ENCODE measurements at regions not wholly inside any gene's neighbourhood (a gene's known extent, or its start where the extent isn't known, plus 50 kb on each side); places are given as distances from the start of the nearest gene placed in this dataset.
A peak's percentile ranks its signal among the peaks of the same experiment; 100 is the strongest.

DNA sequence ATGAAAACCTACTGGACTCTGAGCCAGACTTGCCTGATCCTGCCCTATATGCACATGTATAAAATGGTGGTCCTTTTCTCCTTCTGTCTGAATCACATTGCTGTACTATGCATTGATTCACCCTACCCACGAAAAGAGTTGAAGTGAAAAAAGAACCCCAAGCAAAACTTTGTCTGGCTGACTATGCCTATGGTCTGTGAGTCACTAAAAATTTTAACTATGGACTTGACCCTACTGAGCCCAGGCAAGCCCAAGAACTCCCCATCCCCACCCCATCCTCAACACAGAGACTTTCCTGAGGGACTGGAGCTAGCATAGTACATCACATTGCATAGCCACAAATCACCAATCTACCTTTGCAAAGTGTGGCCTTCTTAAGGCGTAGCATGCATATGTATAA, 116.6 kb upstream of the TENM3 start:
- DNase-seq (ENCODE audit: low read depth in 4 of 4, low spot score in 2 of 4), result no peak

DNA sequence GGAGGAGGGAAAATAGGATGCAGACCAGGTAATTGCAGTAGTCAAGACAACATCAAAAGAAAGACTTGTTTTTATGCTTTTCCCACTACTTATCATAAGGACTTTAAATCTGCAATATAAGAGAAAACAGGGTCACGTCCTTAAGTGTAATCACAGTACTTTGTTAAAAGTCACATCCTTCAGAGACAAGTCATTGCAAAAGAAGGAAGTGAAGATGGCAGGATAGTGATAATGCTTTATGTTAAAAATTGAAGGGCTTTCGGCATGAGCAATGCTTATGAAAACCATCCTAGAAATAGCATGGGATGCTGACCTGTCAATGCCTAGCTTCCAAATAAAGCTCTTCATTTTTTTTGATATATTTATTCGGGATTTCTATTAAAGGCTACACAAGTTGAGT, 110.2 kb upstream of the TENM3 start:
- no peak for DNase-seq (ENCODE audit: low read depth in 4 of 4, low spot score in 2 of 4)

GRCh38 chr4:182134261-182134660, 108.9 kb upstream of the TENM3 start:
- DNase-seq (ENCODE audit: low read depth in 4 of 4, low spot score in 2 of 4), result no peak

DNA sequence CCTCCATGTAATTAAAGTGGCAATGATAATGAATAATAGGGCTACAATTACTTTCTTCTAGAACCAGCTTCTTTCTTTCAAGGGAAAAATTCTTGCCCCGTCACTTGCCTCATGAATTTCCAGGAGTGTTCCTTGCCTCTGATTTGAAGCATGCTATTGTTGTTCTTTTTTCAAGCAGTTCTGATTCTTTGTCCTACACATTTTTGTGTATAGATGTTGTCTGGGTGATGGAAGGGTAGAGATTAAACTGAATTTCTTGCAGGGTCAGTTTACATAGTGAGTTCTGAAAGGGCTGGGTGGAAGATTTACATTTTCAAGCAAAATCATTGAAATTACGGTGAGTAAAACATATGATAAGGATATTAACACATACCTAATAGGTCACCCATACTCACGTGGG, 107.0 kb upstream of the TENM3 start:
- no peak for DNase-seq (ENCODE audit: low read depth in 4 of 4, low spot score in 2 of 4)

DNA sequence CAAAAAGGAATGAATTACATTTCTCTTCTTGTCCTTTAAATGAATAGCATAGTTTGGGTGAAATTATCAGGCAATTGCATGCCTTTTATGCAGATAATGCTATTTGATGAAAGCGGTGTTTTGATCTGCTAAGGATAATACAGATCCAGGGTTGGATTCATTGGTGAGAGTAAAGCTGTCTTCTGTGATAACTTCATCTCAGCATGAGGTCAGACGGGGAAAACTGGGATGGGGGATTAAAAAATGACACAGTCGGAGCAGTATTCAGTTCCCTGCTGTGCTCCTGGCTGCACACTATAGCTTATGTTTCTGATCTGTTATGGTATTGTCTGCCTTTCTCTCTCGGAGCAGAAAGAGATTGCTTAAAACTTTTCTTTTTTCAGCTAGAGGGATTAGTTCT, 105.9 kb upstream of the TENM3 start:
- no peak for DNase-seq (ENCODE audit: low read depth in 4 of 4, low spot score in 2 of 4)

DNA sequence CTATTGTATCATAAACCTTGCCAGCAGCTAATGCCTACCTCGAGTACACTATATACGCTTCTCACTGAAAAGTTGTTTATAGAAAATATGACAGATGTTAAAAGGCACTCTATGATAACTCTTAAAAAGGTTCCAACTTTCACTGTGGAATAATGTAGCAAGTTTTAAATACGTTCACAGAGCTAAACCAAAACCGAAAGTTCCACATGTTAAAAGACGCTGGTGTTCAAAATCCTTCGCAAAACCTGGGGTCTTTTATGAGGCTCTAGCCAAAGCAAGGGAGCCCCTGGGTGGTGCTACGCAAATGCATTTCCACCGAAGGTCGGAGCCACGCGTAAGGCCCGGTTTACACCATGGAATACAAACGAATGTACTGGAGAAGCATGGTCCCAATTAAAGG, 103.7 kb upstream of the TENM3 start:
- DNase-seq (ENCODE audit: low read depth in 4 of 4, low spot score in 2 of 4), result no peak

GRCh38 chr4:182140547-182140946, 102.7 kb upstream of the TENM3 start:
- DNase-seq (ENCODE audit: low read depth in 4 of 4, low spot score in 2 of 4), result no peak

DNA sequence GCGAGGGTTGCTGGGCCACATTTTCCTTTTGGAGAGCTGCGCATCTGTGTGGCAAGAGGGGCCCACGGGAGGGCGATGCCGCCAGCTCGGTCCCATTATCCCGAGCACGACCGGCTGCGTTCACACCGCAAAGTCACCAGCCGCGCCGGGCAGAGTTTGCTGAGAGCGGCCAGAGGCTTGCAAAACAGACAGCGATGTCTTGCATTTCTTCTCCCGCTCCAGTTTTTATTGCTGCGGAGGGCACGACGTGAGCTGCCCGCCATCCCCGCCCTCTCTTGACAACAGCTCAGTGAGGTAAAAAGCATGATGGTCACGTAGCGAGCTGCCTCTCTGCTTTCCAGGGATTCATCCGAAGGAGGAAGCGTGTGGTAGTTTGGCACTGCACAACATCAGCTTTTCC, 102.1 kb upstream of the TENM3 start:
- DNase-seq (ENCODE audit: low read depth in 4 of 4, low spot score in 2 of 4), result peak in 1 of 4 donors; percentile 24

DNA sequence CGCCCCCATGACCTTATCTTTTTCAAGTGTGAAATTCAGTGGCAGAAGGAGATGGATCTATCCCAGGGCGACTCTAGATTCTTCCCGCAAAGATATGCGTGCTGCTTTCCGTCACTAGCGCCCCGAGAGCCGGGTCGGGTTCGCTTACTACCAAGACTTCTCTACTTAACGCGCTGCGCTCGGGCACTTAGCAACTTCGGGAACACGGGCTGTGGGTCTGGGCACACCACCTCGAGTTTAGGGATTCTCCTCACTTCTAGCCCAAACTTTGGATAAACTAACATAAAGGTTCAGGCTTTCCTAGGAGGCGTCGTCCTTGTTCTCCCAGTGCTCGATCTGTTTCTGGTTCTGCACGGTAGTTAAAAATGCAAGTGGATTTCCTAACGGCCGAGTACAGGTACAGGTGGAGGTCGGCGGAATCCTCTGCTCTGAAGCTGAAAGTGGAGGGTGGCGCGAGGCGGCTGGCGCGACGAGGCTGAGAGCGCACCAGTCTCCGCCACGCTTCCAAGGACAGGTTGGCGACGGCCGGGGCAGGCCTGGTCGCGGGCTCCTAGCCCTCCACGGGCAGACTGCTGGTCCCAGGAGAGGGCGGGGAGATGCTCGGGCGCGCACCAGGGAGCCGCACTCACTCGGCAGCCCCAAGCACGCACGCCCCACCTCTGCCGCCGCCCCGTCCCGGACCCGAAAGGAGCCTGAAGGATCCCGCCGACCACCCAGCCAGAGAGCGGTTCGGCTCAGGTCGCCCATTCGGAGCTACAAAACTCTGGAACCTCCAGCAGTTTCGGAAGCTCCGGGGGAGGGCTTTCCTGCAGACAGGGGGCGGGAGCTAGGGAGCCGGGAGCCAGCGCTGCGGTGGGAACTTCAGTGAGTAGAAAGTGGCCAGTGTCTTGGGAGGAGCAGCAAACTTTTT, 100.8 kb upstream of the TENM3 start:
- peak in 1 of 4 donors; percentile 41 for DNase-seq (ENCODE audit: low read depth in 4 of 4, low spot score in 2 of 4)

DNA sequence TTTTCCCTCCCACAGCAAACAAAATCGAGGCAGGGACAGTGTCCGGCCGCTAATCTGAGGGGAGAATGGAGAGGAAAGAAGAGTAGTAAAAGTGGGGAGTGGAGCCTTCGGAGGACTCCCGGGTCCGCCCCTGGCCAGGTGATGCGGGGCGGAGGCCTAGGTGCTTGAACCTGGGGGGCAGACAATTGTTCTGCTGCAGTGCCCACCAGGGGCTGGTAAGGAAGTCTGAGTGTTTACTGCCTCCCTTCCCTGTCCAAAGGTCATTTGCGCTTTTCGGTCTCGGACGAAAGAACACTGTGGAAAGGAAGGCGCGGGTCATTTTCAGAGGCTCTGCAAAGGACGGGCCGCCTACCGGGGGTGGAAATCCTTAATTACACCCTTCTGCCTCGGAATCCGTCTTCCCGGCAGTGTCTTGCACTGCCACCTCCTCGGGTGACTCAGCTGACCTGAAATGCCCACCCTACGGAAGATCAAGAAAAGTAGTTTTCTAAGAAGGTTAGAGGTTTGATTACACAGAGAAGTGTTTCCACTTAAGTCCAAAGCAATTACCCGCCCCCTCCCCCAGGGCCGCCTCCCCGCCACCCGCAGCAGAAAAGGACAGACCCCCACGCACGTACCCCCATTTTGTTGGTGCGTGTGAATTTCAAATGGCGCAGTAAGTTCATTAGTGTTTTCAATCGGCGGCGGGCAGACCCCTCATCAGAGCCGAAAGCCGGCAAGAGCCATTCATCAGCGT, 99.9 kb upstream of the TENM3 start:
- DNase-seq (ENCODE audit: low read depth in 4 of 4, low spot score in 2 of 4), result peak in 1 of 4 donors; percentile 37

DNA sequence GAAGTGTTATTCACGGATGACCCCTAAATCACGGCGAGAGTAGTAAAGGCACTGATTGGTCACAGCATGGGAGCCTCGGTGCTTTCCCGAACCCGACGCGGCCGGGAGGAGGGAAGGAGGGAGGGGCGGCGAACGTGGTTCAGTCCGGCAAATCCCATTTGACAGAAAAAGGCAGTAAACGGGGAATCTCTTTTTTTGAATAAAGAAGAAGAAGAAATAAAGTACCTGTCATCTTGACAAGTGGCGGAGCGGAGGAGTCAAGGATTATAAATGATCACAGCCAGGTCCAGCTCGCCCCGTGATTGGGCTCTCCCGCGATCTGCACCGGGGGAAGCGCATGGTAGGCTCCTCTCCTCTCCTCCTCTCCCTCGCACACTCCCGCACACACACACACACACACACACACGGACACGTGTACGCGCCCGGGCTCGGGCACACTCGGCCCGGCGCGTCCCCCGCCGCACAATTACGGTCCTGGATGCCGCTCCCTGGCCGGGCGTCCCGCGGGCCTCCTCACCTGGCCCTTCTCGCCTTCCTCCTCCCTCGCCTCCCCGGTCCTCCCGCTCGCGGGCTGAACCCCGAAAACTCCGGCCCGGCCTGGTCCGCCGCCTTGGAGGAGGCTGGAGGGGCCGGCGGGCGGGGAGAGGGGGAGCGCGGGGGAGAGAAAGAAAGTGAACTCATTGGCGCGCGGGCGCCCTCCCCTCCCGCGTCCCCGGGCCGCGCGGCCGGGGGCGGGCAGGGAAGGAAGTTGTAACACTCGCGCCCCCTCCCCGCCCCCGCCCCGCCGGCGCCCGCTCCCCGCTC, 99.2 kb upstream of the TENM3 start:
- peak in 3 of 4 donors; percentile 56 to 71 (median 67) for DNase-seq (ENCODE audit: low read depth in 4 of 4, low spot score in 2 of 4)

DNA sequence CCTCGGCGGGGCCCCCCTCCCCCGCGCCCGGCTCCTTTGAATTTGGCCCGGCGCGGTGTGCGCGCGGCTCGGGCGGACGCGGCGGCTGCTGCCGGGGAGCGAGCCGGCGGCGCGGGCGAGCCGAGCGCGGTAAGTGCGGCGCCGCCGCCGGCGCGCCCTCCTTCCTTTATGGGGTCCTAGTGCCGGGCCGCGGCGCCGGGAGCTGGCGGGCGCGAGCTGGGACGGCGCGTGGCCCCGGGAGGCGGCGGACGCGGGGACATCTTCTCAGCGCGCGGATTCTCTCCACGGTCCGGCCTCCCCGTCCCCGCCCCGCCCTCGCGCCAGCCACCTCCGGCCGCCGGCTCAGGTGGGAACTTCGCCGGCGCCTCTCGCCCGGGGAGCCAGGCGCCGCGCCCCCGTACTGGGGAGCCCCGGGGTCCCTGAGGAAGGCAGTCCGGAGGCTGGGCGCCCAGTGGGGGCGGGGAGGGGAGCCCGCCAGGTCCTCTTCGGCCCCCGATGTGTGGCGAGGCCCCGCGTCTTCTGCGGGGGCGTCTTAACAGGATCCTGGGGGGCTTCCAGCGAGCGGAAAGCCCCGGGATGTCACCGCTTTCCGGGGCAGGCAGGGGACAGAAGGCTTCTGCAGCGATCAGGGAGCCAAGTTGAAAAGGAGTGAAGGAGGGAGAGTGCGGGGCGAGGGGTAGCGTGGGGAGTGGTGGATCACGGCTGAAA, 98.4 kb upstream of the TENM3 start:
- no peak for DNase-seq (ENCODE audit: low read depth in 4 of 4, low spot score in 2 of 4)

GRCh38 chr4:182145334-182145905, 97.8 kb upstream of the TENM3 start:
- DNase-seq (ENCODE audit: low read depth in 4 of 4, low spot score in 2 of 4), result peak in 3 of 4 donors; percentile 31 to 48 (median 45)

DNA sequence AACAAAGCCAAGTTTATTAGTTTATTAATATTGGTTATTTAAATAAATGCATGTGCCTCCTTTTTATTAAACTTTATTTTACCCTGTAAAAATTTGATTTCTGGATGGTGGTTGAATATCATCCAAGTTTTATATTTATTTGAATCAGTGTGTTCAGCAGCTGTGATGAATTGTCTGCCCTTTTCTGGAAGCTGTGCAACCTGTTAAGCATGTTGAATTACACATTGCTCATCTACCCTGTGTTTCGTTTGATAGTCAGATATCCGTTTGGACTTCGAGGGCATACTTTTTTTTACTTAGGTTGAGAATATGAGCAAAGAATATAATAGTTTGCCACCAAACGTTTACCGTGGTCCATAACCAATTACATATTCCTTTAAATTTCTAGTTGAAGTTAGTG, 95.8 kb upstream of the TENM3 start:
- no peak for DNase-seq (ENCODE audit: low read depth in 4 of 4, low spot score in 2 of 4)

DNA sequence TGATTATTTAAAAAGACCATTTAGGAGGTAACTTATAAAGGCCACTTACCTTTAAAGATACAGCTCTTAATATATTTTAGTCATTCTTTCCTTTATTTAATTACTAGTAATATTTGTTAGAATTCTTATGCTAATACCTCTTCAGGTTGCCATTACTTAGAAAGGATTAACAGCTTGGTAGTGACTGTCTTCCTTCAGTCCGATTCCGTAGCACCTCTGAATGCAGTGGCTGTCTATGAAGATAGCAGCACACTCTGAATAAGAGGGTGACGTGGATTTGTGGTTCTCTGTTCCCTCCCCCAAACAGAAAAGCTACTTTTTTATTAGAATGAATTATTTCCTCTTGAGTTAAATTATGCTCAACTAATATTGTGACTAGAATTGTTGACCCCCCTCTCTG, 92.6 kb upstream of the TENM3 start:
- DNase-seq (ENCODE audit: low read depth in 4 of 4, low spot score in 2 of 4), result no peak

DNA sequence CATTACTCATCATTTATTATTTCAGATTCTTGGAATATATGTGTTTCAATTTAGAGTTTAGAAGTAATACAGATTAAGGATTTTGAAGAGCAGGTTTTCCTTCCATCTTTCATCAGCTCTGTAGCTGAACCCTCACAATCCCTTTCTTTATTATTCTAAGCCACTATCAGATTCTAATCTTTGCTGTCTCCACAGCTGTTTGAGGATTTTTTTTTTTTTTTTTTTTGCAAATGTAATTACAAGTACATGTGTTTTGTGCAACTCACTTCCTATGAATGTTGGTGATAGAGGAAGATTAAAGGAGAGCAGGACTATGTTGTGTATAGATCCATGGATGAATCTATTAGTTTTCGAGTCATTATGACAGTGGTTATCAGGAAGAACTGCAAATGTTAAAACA, 87.4 kb upstream of the TENM3 start:
- DNase-seq (ENCODE audit: low read depth in 4 of 4, low spot score in 2 of 4), result no peak

GRCh38 chr4:182163180-182163579, 80.0 kb upstream of the TENM3 start:
- no peak for DNase-seq (ENCODE audit: low read depth in 4 of 4, low spot score in 2 of 4)

DNA sequence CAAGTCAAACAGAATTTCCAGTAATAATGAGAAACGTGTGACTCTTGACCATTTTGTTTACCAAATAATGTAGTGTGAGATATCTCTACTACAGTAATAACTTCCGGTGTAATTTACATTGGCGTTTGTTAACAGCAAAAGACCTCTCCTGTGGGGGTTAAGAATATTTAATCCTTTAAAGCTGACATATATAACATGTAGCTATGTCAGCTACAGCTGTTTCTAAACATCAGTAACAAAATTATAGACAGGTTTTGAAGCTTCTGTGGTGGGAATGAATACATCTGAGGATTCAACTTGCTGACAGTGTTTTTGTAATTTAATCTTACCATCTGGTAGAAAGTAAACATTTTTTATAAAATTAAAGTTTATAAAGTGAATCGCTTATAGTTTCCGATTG, 73.6 kb upstream of the TENM3 start:
- no peak for DNase-seq (ENCODE audit: low read depth in 4 of 4, low spot score in 2 of 4)

DNA sequence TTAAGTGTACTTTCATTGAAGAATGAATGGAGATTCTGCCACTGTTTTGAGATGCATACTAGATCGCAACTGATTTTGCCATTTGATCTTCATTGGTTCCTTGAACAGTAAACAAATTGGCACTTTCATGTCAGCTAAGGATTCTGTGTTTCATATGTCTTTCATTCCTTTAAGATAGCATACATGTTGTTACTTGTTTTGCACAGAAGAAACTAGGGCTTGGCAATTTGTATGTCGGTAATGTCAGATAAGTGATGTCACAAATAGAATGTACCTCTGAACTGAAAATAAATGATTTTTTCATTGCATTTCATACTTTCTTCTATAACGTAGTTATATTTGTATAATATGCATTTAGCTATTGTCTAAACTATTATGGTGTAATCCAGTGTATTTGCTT, 73.2 kb upstream of the TENM3 start:
- no peak for DNase-seq (ENCODE audit: low read depth in 4 of 4, low spot score in 2 of 4)

DNA sequence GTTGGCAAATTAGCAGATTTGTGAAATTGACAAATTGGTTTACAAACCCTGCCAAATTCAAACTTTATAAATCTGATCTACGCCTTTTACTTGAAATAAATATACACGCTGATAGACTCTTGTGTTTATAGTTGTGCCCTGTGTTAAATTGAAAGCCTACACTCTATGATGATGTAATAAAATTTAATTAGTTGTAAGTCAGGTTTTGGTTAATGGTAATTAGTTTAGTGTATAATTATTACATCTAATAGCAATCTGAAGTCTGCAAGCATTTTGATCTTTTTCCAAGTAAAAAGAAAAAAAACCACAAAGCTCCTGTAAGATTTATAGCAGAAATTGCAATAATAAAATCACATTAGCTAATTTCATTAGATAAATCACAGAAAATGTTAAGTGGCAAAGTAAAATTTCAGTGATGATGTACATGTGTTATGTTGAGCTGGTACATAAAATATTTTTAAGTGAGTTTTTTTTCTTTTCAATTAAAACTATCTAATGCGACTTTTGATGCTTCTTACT, 72.7 kb upstream of the TENM3 start:
- DNase-seq (ENCODE audit: low read depth in 4 of 4, low spot score in 2 of 4), result no peak
